Endothelial cell of umbilical vein (primary cell): ENCODE measurements at regions not wholly inside any gene's neighbourhood (a gene's known extent, or its start where the extent isn't known, plus 50 kb on each side); places are given as distances from the start of the nearest gene placed in this dataset.

Experiments used
- BruUV-seq: library from RNA; stranded (reverse); fragments of 400-500 nt; replicated peaks from 2 replicates; lab custom pipeline; 2021; lab: Mats Ljungman, UMichigan
- CTCF ChIA-PET: fragments of 300-600, 350-600 bp; sonication (Branson Sonifier 250); formaldehyde crosslinking; loops from one replicate; lab custom pipeline; 2021; ENCODE audit warnings: antibody characterized with exemption, inconsistent platforms; lab: Charles Lee
- POLR2A ChIA-PET: fragments of 300-600, 350-600 bp; sonication (Branson Sonifier 250); formaldehyde crosslinking; loops from one replicate; lab custom pipeline; 2021; ENCODE audit warnings: antibody characterized with exemption, inconsistent platforms; lab: Charles Lee
- DNase-seq: peaks from one replicate; pipeline ENCODE4 v3.0.0-alpha.2; 2011; ENCODE audit warnings: low read depth, low spot score
- FAIRE-seq: peaks from 2 replicates; lab custom pipeline; 2011; peaks lifted over from hg19 to GRCh38; lab: Jason Lieb, UNC
- H2AFZ ChIP-seq: 2 replicates; pipeline ENCODE4 v1.6.0; 2012; ENCODE audit warnings: low read depth, low read length, control low read depth, inconsistent platforms
- H3K27ac ChIP-seq: 2 replicates; pipeline ENCODE4 v1.5.1; 2011; ENCODE audit warnings: low read depth, mild to moderate bottlenecking, control low read depth, low read length, moderate library complexity; ENCODE audit not compliant: insufficient read depth
- H3K27me3 ChIP-seq, 2 experiments: 2 replicates each; pipeline versions ENCODE4 v1.6.0 to v1.6.1; 2011; ENCODE audit warnings: low read length in 2 of 2, mixed read lengths in 1 of 2; ENCODE audit not compliant: control insufficient read depth in 2 of 2, insufficient read depth in 2 of 2
- H3K36me3 ChIP-seq, 2 experiments: 2 replicates in 1 of 2; 3 replicates in 1 of 2; pipeline ENCODE4 v1.5.1; 2011; ENCODE audit warnings: low read length in 2 of 2, mild to moderate bottlenecking in 1 of 2, moderate library complexity in 1 of 2; ENCODE audit not compliant: control insufficient read depth in 2 of 2, insufficient read depth in 2 of 2; ENCODE audit errors: extremely low read depth in 1 of 2
- H3K4me1 ChIP-seq: 3 replicates; pipeline ENCODE4 v1.5.1; 2011; ENCODE audit warnings: mild to moderate bottlenecking, low read length; ENCODE audit not compliant: control insufficient read depth, insufficient read depth; ENCODE audit errors: extremely low read depth
- H3K4me2 ChIP-seq: 2 replicates; pipeline ENCODE4 v1.6.1; 2011; ENCODE audit warnings: low read length, control low read depth, mixed read lengths; ENCODE audit not compliant: insufficient read depth
- H3K4me3 ChIP-seq, 3 experiments: fragments of 200-600 bp in 1 of 3; sonication (generic), shearing (Covaris generic) in 1 of 3; replicated peaks in 1 of 3; 2 replicates each; pipeline ENCODE4 v1.5.1; 2011 to 2016; ENCODE audit warnings: control low read depth in 3 of 3, low read length in 3 of 3, mild to moderate bottlenecking in 2 of 3, inconsistent platforms in 1 of 3, low read depth in 1 of 3, moderate library complexity in 1 of 3; ENCODE audit not compliant: insufficient read depth in 1 of 3
- H3K79me2 ChIP-seq: 2 replicates; pipeline ENCODE4 v1.6.0; 2012; ENCODE audit warnings: low read length, inconsistent platforms; ENCODE audit not compliant: control insufficient read depth, insufficient read depth
- H3K9ac ChIP-seq: replicated peaks from 2 replicates; pipeline ENCODE3; 2011; ENCODE audit warnings: low read length, control low read depth; ENCODE audit not compliant: insufficient read depth; ENCODE audit errors: extremely low read depth
- H3K9me1 ChIP-seq: replicated peaks from 3 replicates; pipeline ENCODE4 v1.6.0; 2011; ENCODE audit warnings: mild to moderate bottlenecking, low read length; ENCODE audit not compliant: control insufficient read depth, insufficient read depth; ENCODE audit errors: extremely low read depth
- H3K9me3 ChIP-seq: replicated peaks from 2 replicates; pipeline ENCODE4 v1.5.1; 2012; ENCODE audit warnings: low read length, inconsistent platforms; ENCODE audit not compliant: control insufficient read depth, insufficient read depth
- H4K20me1 ChIP-seq: replicated peaks from 2 replicates; pipeline ENCODE3; 2011; ENCODE audit warnings: mild to moderate bottlenecking, low read length; ENCODE audit not compliant: control insufficient read depth, insufficient read depth; ENCODE audit errors: extremely low read depth
- CTCF ChIP-seq, 2 donors: IDR thresholded peaks; 1 replicate in 1 of 2; 2 replicates in 1 of 2; pipeline ENCODE4 v1.5.1; 2011; ENCODE audit warnings: low read length in 2 of 2, mild to moderate bottlenecking in 2 of 2, moderate library complexity in 2 of 2, control low read depth in 1 of 2, inconsistent platforms in 1 of 2, low read depth in 1 of 2; ENCODE audit not compliant: insufficient read depth in 1 of 2; ENCODE audit errors: extremely low read depth in 1 of 2
- EZH2 ChIP-seq: IDR thresholded peaks from 2 replicates; pipeline ENCODE4 v1.6.1; 2012; ENCODE audit warnings: borderline replicate concordance, low read depth, mild to moderate bottlenecking, moderate library complexity, low read length, inconsistent platforms; ENCODE audit not compliant: severe bottlenecking
- FOS ChIP-seq: IDR thresholded peaks from 2 replicates; pipeline ENCODE4 v1.6.1; 2011; ENCODE audit warnings: mild to moderate bottlenecking, low read length, moderate library complexity, borderline replicate concordance; ENCODE audit not compliant: insufficient read depth
- GATA2 ChIP-seq: IDR thresholded peaks from 2 replicates; pipeline ENCODE4 v1.7.0; 2011; ENCODE audit warnings: low read depth, mild to moderate bottlenecking, moderate library complexity, mixed read lengths, low read length; ENCODE audit not compliant: insufficient read length, insufficient read depth
- JUN ChIP-seq: IDR thresholded peaks from 2 replicates; pipeline ENCODE4 v1.6.1; 2011; ENCODE audit warnings: borderline replicate concordance, low read depth; ENCODE audit not compliant: insufficient read length, insufficient read depth
- MAX ChIP-seq: IDR thresholded peaks from 2 replicates; pipeline ENCODE4 v1.6.1; 2011; ENCODE audit not compliant: insufficient read depth, insufficient read length
- MYC ChIP-seq: IDR thresholded peaks from one replicate; pipeline ENCODE4 v1.6.1; 2011; ENCODE audit warnings: mild to moderate bottlenecking, low read depth, low read length
- POLR2A ChIP-seq: IDR thresholded peaks from 2 replicates; pipeline ENCODE4 v1.6.1; 2012; ENCODE audit warnings: low read depth, mild to moderate bottlenecking, control low read depth, low read length
- POLR2AphosphoS5 ChIP-seq: IDR thresholded peaks from 2 replicates; pipeline ENCODE4 v1.6.1; 2012; ENCODE audit warnings: low read depth, mild to moderate bottlenecking, control low read depth, low read length, moderate library complexity; ENCODE audit not compliant: insufficient read depth
- dilution Hi-C: fragments of 300-500 bp; cut with MboI; formaldehyde crosslinking; loops from one replicate; pipeline ENCODE4 v1.15.0; 2019; ENCODE audit warnings: low sequenced_read_pairs; ENCODE audit not compliant: extremely low pct_ligation_motif_present
- intact Hi-C: fragments of 100-400 bp; cut with micrococcal nuclease; formaldehyde crosslinking; loops from one replicate; pipeline ENCODE4 v1.10.0; 2022

- Histone ChIP-seq H3K4me1 (no peaks in the 10 kb centered on the region), H3K27me3 (no peaks in the 10 kb centered on the region), H3K36me3 (no peaks in the 10 kb centered on the region), H3K9ac (no peak overlapping the region), H3K4me3 (no peak overlapping the region), H3K9me3 (peaks cover 2% of the 10 kb centered on the region), H3K79me2 (no peaks in the 10 kb centered on the region), H3K9me1 (no peaks in the 10 kb centered on the region), H3K27ac (no peak overlapping the region), H3K4me2 (no peak overlapping the region), H4K20me1 (no peaks in the 10 kb centered on the region), H2AFZ (no peak overlapping the region)
- ChIA-PET CTCF (no interaction called here), POLR2A (no interaction called here)
- intact Hi-C loops (no loop called here), dilution Hi-C loops (no loop called here)
- no TSS peak for BruUV-seq
- FAIRE-seq (no peak), DNase-seq (no peak)
- no peak for TF ChIP-seq MYC
Measured at GRCh38 chr6:164817662-164818061, 491.7 kb downstream of the C6orf118 start.

- FAIRE-seq (no peak), DNase-seq (no peak)
- no peak overlapping the region for H3K4me3 ChIP-seq
- no TSS peak for BruUV-seq
- H3K36me3 ChIP-seq, result no peaks in the 10 kb centered on the region
- H3K27me3 ChIP-seq, result no peaks in the 10 kb centered on the region
- H4K20me1 ChIP-seq, result no peaks in the 10 kb centered on the region
- no peak overlapping the region for H3K27ac ChIP-seq
- H3K9me1 ChIP-seq, result no peaks in the 10 kb centered on the region
- H3K4me1 ChIP-seq, result no peaks in the 10 kb centered on the region
- dilution Hi-C loops, result no loop called here
- ChIA-PET POLR2A (no interaction called here), CTCF (interaction anchor here (1.2 kb wide), 1 partner anchor 20 kb away, joined by 3 read pairs; no protein-coding TSS in a partner anchor)
- H3K9me3 ChIP-seq, result peaks cover 5% of the 10 kb centered on the region
- no peak overlapping the region for H2AFZ ChIP-seq
- no peak overlapping the region for H3K4me2 ChIP-seq
- no peak overlapping the region for H3K9ac ChIP-seq
- TF ChIP-seq MAX, result no peak
- no peak for TF ChIP-seq JUN
- no peak for TF ChIP-seq FOS
- TF ChIP-seq CTCF (IDR thresholded peaks at IDR 0.05; ENCODE audit: extremely low read depth in 1 of 2, insufficient read depth in 1 of 2, low read depth in 1 of 2, low read length in 2 of 2), result no peak
- no peak for TF ChIP-seq POLR2A
- TF ChIP-seq GATA2, result no peak
- no peak for TF ChIP-seq POLR2AphosphoS5
- no peak for TF ChIP-seq MYC
- no peak for TF ChIP-seq EZH2
- intact Hi-C loops, result no loop called here
- H3K79me2 ChIP-seq, result no peaks in the 10 kb centered on the region
Measured at GRCh38 chr6:164812706-164813105, 496.7 kb downstream of the C6orf118 start.
